AG10803 (cell line): ENCODE measurements at regions not wholly inside any gene's neighbourhood (a gene's known extent, or its start where the extent isn't known, plus 50 kb on each side); places are given as distances from the start of the nearest gene placed in this dataset.
A peak's percentile ranks its signal among the peaks of the same experiment; 100 is the strongest.

Experiments used
- DNase-seq: peaks from one replicate; pipeline ENCODE4 v3.0.0; 2010; ENCODE audit warnings: low read depth
- H3K4me3 ChIP-seq: 2 replicates; pipeline ENCODE4 v1.5.1; 2011; ENCODE audit warnings: mild to moderate bottlenecking, low read length, control low read depth
- TF ChIP-seq, protein P1 (sequence below): conservative IDR thresholded peaks from 2 replicates; pipeline ENCODE4 v1.5.1; 2011; ENCODE audit warnings: mild to moderate bottlenecking, low read length, control low read depth, inconsistent platforms

GRCh38 chr4:100100985-100101384 lies 89.3 kb downstream of the DDIT4L start:
- no peak for DNase-seq
- TF ChIP-seq, protein P1, sequence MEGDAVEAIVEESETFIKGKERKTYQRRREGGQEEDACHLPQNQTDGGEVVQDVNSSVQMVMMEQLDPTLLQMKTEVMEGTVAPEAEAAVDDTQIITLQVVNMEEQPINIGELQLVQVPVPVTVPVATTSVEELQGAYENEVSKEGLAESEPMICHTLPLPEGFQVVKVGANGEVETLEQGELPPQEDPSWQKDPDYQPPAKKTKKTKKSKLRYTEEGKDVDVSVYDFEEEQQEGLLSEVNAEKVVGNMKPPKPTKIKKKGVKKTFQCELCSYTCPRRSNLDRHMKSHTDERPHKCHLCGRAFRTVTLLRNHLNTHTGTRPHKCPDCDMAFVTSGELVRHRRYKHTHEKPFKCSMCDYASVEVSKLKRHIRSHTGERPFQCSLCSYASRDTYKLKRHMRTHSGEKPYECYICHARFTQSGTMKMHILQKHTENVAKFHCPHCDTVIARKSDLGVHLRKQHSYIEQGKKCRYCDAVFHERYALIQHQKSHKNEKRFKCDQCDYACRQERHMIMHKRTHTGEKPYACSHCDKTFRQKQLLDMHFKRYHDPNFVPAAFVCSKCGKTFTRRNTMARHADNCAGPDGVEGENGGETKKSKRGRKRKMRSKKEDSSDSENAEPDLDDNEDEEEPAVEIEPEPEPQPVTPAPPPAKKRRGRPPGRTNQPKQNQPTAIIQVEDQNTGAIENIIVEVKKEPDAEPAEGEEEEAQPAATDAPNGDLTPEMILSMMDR: no peak
- no peak overlapping the region for H3K4me3 ChIP-seq

- no peak overlapping the region for H3K4me3 ChIP-seq
- no peak for DNase-seq
- TF ChIP-seq, protein P1: no peak
These were observed 90.5 kb downstream of the DDIT4L start for GRCh38 chr4:100099746-100100145.

DNA sequence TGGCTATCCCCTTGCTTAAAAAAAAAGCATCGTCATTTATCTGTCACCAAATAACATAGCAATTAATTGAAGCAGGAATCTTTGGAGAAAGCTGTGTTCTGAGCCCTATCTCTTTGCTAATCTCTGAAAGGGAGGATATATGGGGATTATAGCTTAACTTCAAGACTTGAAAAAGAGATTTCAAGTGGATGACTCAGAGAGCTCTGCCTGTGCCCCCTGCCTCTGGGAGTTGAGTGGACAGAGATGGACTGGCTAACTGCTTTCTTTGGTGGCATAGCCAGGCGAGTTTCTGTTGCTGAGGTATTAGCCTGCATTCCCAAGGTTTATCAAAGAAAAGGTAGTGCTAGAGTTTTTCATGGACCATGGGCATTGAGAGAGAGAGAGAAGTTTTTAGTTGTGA lies 91.6 kb downstream of the DDIT4L start:
- no peak overlapping the region for H3K4me3 ChIP-seq
- TF ChIP-seq, protein P1: no peak
- DNase-seq: no peak

GRCh38 chr4:100098011-100098545 lies 92.2 kb downstream of the DDIT4L start:
- TF ChIP-seq, protein P1: no peak
- no peak for DNase-seq
- no peak overlapping the region for H3K4me3 ChIP-seq

GRCh38 chr4:100095729-100096595 lies 94.3 kb downstream of the DDIT4L start:
- peak; percentile 76 for DNase-seq

GRCh38 chr4:100093091-100093866 lies 97.0 kb downstream of the DDIT4L start:
- TF ChIP-seq, protein P1: peak; percentile 81
- H3K4me3 ChIP-seq: no peak overlapping the region
- peak; percentile 84 for DNase-seq

More at GRCh38 chr4:100095729-100096595, 94.3 kb downstream of the DDIT4L start:
- H3K4me3 ChIP-seq: no peak overlapping the region
- TF ChIP-seq, protein P1: peak; percentile 81
